Esophagus squamous epithelium (tissue), 5 donors: ENCODE measurements at regions not wholly inside any gene's neighbourhood (a gene's known extent, or its start where the extent isn't known, plus 50 kb on each side); places are given as distances from the start of the nearest gene placed in this dataset.
"Not testable (repeated sequence)": the region's sequence is repeated elsewhere in the genome, so short reads cannot be mapped to it uniquely, and the experiment has no call there.

Experiments
- DNase-seq: peaks from one replicate; lab custom pipeline; 2025; lab: John Stamatoyannopoulos, UW
- H3K27ac ChIP-seq, 4 donors: fragments of 200-600 bp; sonication (generic); one replicate each; pipeline ENCODE4 v1.5.1; 2016 to 2019; ENCODE audit warnings: mild to moderate bottlenecking in 1 of 4
- H3K27me3 ChIP-seq, 4 donors: fragments of 200-600 bp; sonication (generic); 1 replicate in 3 of 4; 2 replicates in 1 of 4; pipeline versions ENCODE4 v1.5.1 to v1.6.0; 2017 to 2021; ENCODE audit warnings: antibody characterized with exemption in 1 of 4
- H3K36me3 ChIP-seq, 3 donors: fragments of 200-600 bp; sonication (generic); one replicate each; pipeline ENCODE4 v1.5.1; 2016 to 2019
- H3K4me1 ChIP-seq, 3 donors: fragments of 200-600 bp; sonication (generic); one replicate each; pipeline ENCODE4 v1.5.1; 2017 to 2019
- H3K4me3 ChIP-seq, 4 donors: fragments of 200-600 bp; sonication (generic); 1 replicate in 3 of 4; 2 replicates in 1 of 4; pipeline ENCODE4 v1.5.1; 2016 to 2019; ENCODE audit warnings: mild to moderate bottlenecking in 2 of 4, moderate library complexity in 1 of 4
- H3K9me3 ChIP-seq, 3 donors: fragments of 200-600 bp; sonication (generic); one replicate each; pipeline ENCODE4 v1.5.1; 2016 to 2019
- POLR2A ChIP-seq, 4 donors: fragments of 450-650 bp; IDR thresholded peaks; one replicate each; pipeline ENCODE4 v1.6.1; 2017; ENCODE audit warnings: antibody characterized with exemption in 4 of 4, mild to moderate bottlenecking in 4 of 4, moderate library complexity in 3 of 4
- WGBS, 2 donors: methylation state at CpG; one replicate each; pipeline ENCODE4 v1.1.5; 2018; 5-methylcytosine and 5-hydroxymethylcytosine counted together
- intact Hi-C: fragments of 100-400 bp; cut with DNase I; formaldehyde crosslinking; loops from one replicate; pipeline ENCODE4 v1.15.0; 2022
- TF ChIP-seq, protein P1 (sequence below), 6 experiments: fragments of 450-650 bp in 4 of 6; fragments of 200-600 bp in 2 of 6; sonication (generic) in 2 of 6; IDR thresholded peaks; one replicate each; pipeline ENCODE4 v1.5.1; 2016 to 2019; ENCODE audit warnings: antibody characterized with exemption in 6 of 6, mild to moderate bottlenecking in 4 of 6, moderate library complexity in 4 of 6
- donor health status: DM: yes; HTN: yes; CAD: no.

- WGBS, 2 donors: 80 to 93% methylated on average over 2 of the region's 2 CpGs
- TF ChIP-seq POLR2A (IDR thresholded peaks at IDR 0.05): no peak
- TF ChIP-seq, protein P1, sequence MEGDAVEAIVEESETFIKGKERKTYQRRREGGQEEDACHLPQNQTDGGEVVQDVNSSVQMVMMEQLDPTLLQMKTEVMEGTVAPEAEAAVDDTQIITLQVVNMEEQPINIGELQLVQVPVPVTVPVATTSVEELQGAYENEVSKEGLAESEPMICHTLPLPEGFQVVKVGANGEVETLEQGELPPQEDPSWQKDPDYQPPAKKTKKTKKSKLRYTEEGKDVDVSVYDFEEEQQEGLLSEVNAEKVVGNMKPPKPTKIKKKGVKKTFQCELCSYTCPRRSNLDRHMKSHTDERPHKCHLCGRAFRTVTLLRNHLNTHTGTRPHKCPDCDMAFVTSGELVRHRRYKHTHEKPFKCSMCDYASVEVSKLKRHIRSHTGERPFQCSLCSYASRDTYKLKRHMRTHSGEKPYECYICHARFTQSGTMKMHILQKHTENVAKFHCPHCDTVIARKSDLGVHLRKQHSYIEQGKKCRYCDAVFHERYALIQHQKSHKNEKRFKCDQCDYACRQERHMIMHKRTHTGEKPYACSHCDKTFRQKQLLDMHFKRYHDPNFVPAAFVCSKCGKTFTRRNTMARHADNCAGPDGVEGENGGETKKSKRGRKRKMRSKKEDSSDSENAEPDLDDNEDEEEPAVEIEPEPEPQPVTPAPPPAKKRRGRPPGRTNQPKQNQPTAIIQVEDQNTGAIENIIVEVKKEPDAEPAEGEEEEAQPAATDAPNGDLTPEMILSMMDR (IDR thresholded peaks at IDR 0.05): no peak
- Histone ChIP-seq H3K36me3 (no peaks in the 10 kb centered on the region), H3K4me1 (no peaks in the 10 kb centered on the region), H3K4me3 (no peak overlapping the region), H3K27me3 (no peaks in the 10 kb centered on the region), H3K9me3 (peaks cover 0 to 8% (median 0%) of the 10 kb centered on the region in 3 donors), H3K27ac (no peak overlapping the region)
- DNase-seq: no peak
- intact Hi-C loops: no loop called here
These were observed 827.0 kb downstream of the C12orf50 start for GRCh38 chr12:87202189-87202588.

DNA sequence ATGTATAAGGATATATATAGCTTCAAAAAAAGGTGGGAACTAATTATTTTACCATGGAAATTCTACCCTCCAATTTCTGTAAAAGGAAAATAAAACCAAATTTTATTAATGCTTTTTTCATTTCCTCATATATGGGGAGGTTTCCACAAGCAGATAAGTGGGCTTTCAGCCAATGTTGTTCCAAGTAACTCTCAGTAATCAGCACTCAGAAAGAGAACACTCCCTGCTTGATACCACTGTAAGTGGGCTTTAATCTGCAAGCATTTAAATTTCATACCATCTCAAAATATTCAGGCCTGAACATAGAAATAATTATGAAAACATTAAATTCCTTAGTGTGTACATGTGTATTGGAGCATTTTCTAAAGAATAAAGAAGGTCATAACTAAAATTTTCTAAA lies 827.6 kb downstream of the C12orf50 start:
- Histone ChIP-seq H3K9me3 (peaks cover 0 to 8% (median 0%) of the 10 kb centered on the region in 3 donors), H3K36me3 (no peaks in the 10 kb centered on the region), H3K27ac (no peak overlapping the region), H3K4me1 (no peaks in the 10 kb centered on the region), H3K4me3 (no peak overlapping the region), H3K27me3 (no peaks in the 10 kb centered on the region)
- intact Hi-C loops: no loop called here
- no peak for TF ChIP-seq POLR2A (IDR thresholded peaks at IDR 0.05)
- TF ChIP-seq, protein P1 (IDR thresholded peaks at IDR 0.05): no peak
- no peak for DNase-seq

GRCh38 chr12:87200289-87200979 lies 828.8 kb downstream of the C12orf50 start:
- H3K27ac ChIP-seq: no peak overlapping the region
- DNase-seq: no peak
- no peaks in the 10 kb centered on the region for H3K27me3 ChIP-seq
- H3K4me1 ChIP-seq: no peaks in the 10 kb centered on the region
- TF ChIP-seq, protein P1 (IDR thresholded peaks at IDR 0.05): no peak
- TF ChIP-seq POLR2A (IDR thresholded peaks at IDR 0.05): no peak
- 69 to 78% methylated on average over 1 of the region's 1 CpG for WGBS, 2 donors
- H3K36me3 ChIP-seq: no peaks in the 10 kb centered on the region
- intact Hi-C loops: no loop called here
- peaks cover 0 to 8% (median 0%) of the 10 kb centered on the region in 3 donors for H3K9me3 ChIP-seq
- no peak overlapping the region for H3K4me3 ChIP-seq

- TF ChIP-seq, protein P1 (IDR thresholded peaks at IDR 0.05): no peak
- no peak for TF ChIP-seq POLR2A (IDR thresholded peaks at IDR 0.05)
- Histone ChIP-seq H3K27me3 (no peaks in the 10 kb centered on the region), H3K4me1 (no peaks in the 10 kb centered on the region), H3K36me3 (no peaks in the 10 kb centered on the region), H3K27ac (no peak overlapping the region), H3K9me3 (no peaks in the 10 kb centered on the region), H3K4me3 (no peak overlapping the region)
- DNase-seq: no peak
- WGBS, 2 donors: 88 to 95% methylated on average over 1 of the region's 1 CpG
- intact Hi-C loops: no loop called here
These were observed 831.0 kb downstream of the C12orf50 start for GRCh38 chr12:87198181-87198580.

DNA sequence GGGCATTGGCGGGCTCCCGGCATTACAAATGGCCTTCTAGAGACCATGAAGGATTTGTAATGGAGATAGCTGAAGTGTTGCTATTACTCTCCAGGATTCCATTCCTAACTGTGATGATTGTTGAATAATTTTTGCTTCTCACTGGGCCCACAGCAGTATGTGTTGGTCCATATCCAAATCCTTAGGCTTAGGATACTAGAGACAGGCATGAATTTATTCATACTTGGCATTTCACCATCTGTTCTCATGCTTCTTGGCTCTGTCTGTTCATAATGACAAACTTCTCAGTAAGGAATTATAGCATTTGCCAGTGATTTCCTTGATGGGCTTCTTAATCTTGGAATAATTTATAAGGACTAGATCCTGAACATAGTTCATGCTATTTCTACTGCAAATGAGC lies 832.9 kb downstream of the C12orf50 start:
- H3K36me3 ChIP-seq: no peaks in the 10 kb centered on the region
- no peak for TF ChIP-seq POLR2A (IDR thresholded peaks at IDR 0.05)
- TF ChIP-seq, protein P1 (IDR thresholded peaks at IDR 0.05): no peak
- 73 to 77% methylated on average over 2 of the region's 2 CpGs for WGBS, 2 donors
- no peaks in the 10 kb centered on the region for H3K4me1 ChIP-seq
- H3K27me3 ChIP-seq: no peaks in the 10 kb centered on the region
- H3K4me3 ChIP-seq: no peak overlapping the region
- no peak for DNase-seq
- intact Hi-C loops: no loop called here
- H3K9me3 ChIP-seq: no peaks in the 10 kb centered on the region
- H3K27ac ChIP-seq: no peak overlapping the region

- DNase-seq, H3K36me3 ChIP-seq, H3K27ac ChIP-seq: not testable (repeated sequence)
These were observed 834.8 kb downstream of the C12orf50 start for GRCh38 chr12:87194389-87194788.

More at GRCh38 chr12:87194389-87194788, 834.8 kb downstream of the C12orf50 start:
- H3K4me1 ChIP-seq, H3K27me3 ChIP-seq, intact Hi-C loops, H3K9me3 ChIP-seq, H3K4me3 ChIP-seq: not testable (repeated sequence)
